GM21367 (cell line): ENCODE measurements at regions not wholly inside any gene's neighbourhood (a gene's known extent, or its start where the extent isn't known, plus 50 kb on each side); places are given as distances from the start of the nearest gene placed in this dataset.
"Not testable (repeated sequence)": the region's sequence is repeated elsewhere in the genome, so short reads cannot be mapped to it uniquely, and the experiment has no call there.

Experiments used
- ATAC-seq: cut with Tn5 transposase; IDR thresholded peaks from one replicate; pipeline ENCODE4 v1.9.1; 2021; ENCODE audit not compliant: unreplicated experiment

GRCh38 chr5:67817652-67818051, 397.9 kb upstream of the PIK3R1 start:
- ATAC-seq = no peak

GRCh38 chr5:67816456-67816855, 399.1 kb upstream of the PIK3R1 start:
- no peak for ATAC-seq

- no peak for ATAC-seq
These were observed 399.8 kb upstream of the PIK3R1 start for GRCh38 chr5:67815455-67816391.

- no peak for ATAC-seq
These were observed 400.8 kb upstream of the PIK3R1 start for GRCh38 chr5:67814569-67815311.

- no peak for ATAC-seq
These were observed 401.5 kb upstream of the PIK3R1 start for GRCh38 chr5:67813877-67814539.

GRCh38 chr5:67809589-67809988, 406.0 kb upstream of the PIK3R1 start:
- no peak for ATAC-seq

GRCh38 chr5:67808340-67808739, 407.2 kb upstream of the PIK3R1 start:
- ATAC-seq = no peak

GRCh38 chr5:67807439-67807888, 408.1 kb upstream of the PIK3R1 start:
- ATAC-seq = peak; percentile 49

GRCh38 chr5:67806654-67807438, 408.7 kb upstream of the PIK3R1 start:
- ATAC-seq = no peak

- no peak for ATAC-seq
These were observed 409.7 kb upstream of the PIK3R1 start for GRCh38 chr5:67805666-67806348.

- peak; percentile 38 for ATAC-seq
These were observed 412.8 kb upstream of the PIK3R1 start for GRCh38 chr5:67802766-67803165.

- ATAC-seq = no peak
These were observed 415.8 kb upstream of the PIK3R1 start for GRCh38 chr5:67799732-67800234.

GRCh38 chr5:67798470-67798869, 417.1 kb upstream of the PIK3R1 start:
- ATAC-seq = not testable (repeated sequence)

- no peak for ATAC-seq
These were observed 419.6 kb upstream of the PIK3R1 start for GRCh38 chr5:67795781-67796477.

- ATAC-seq = no peak
These were observed 421.6 kb upstream of the PIK3R1 start for GRCh38 chr5:67793966-67794365.

- ATAC-seq = no peak
These were observed 422.1 kb upstream of the PIK3R1 start for GRCh38 chr5:67793418-67793817.

- ATAC-seq = no peak
These were observed 422.7 kb upstream of the PIK3R1 start for GRCh38 chr5:67792891-67793290.

- ATAC-seq = no peak
These were observed 425.2 kb upstream of the PIK3R1 start for GRCh38 chr5:67790390-67790789.

- ATAC-seq = not testable (repeated sequence)
These were observed 435.5 kb upstream of the PIK3R1 start for GRCh38 chr5:67779893-67780623.
